ENCODE measurements at regions not wholly inside any gene's neighbourhood (a gene's known extent, or its start where the extent isn't known, plus 50 kb on each side); places are given as distances from the start of the nearest gene placed in this dataset.

GRCh38 chr2:187075671-187076070, 226.7 kb upstream of the ZSWIM2 start:
- Histone ChIP-seq H3K9me3 (ENCODE audit: low read depth, low read length) (no peaks in the 10 kb centered on the region), H3K4me3 (ENCODE audit: insufficient read depth, low read length) (no peak overlapping the region), H4K20me1 (ENCODE audit: insufficient read depth, low read length) (no peaks in the 10 kb centered on the region), H3K4me2 (ENCODE audit: insufficient read depth, low read length) (no peak overlapping the region), H3K4me1 (ENCODE audit: insufficient read depth, low read length) (no peaks in the 10 kb centered on the region), H3K36me3 (ENCODE audit: insufficient read depth, low read length) (no peaks in the 10 kb centered on the region), H3K79me2 (ENCODE audit: insufficient read depth, low read length) (no peaks in the 10 kb centered on the region), H2AFZ (ENCODE audit: low read length) (no peak overlapping the region), H3K27me3 (ENCODE audit: insufficient read depth, low read length) (no peaks in the 10 kb centered on the region), H3K27ac (ENCODE audit: low read depth, low read length) (no peak overlapping the region)
- TF ChIP-seq CTCF (IDR thresholded peaks at IDR 0.05; ENCODE audit: extremely low read depth, low read depth, low read length), result no peak
- DNase-seq (ENCODE audit: insufficient read length, low spot score, missing footprints), result no peak

GRCh38 chr2:187075199-187075635, 226.2 kb upstream of the ZSWIM2 start:
- no peak overlapping the region for H3K4me2 ChIP-seq (ENCODE audit: insufficient read depth, low read length)
- no peak for TF ChIP-seq CTCF (IDR thresholded peaks at IDR 0.05; ENCODE audit: extremely low read depth, low read depth, low read length)
- no peaks in the 10 kb centered on the region for H3K9me3 ChIP-seq (ENCODE audit: low read depth, low read length)
- H3K79me2 ChIP-seq (ENCODE audit: insufficient read depth, low read length), result no peaks in the 10 kb centered on the region
- H3K27me3 ChIP-seq (ENCODE audit: insufficient read depth, low read length), result no peaks in the 10 kb centered on the region
- H3K36me3 ChIP-seq (ENCODE audit: insufficient read depth, low read length), result no peaks in the 10 kb centered on the region
- H3K4me1 ChIP-seq (ENCODE audit: insufficient read depth, low read length), result no peaks in the 10 kb centered on the region
- H3K4me3 ChIP-seq (ENCODE audit: insufficient read depth, low read length), result no peak overlapping the region
- no peaks in the 10 kb centered on the region for H4K20me1 ChIP-seq (ENCODE audit: insufficient read depth, low read length)
- no peak overlapping the region for H3K27ac ChIP-seq (ENCODE audit: low read depth, low read length)
- DNase-seq (ENCODE audit: insufficient read length, low spot score, missing footprints), result peak; percentile 29
- no peak overlapping the region for H2AFZ ChIP-seq (ENCODE audit: low read length)

- H3K4me3 ChIP-seq (ENCODE audit: insufficient read depth, low read length), result no peak overlapping the region
- TF ChIP-seq CTCF (IDR thresholded peaks at IDR 0.05; ENCODE audit: extremely low read depth, low read depth, low read length), result no peak
- no peaks in the 10 kb centered on the region for H3K27me3 ChIP-seq (ENCODE audit: insufficient read depth, low read length)
- no peaks in the 10 kb centered on the region for H3K79me2 ChIP-seq (ENCODE audit: insufficient read depth, low read length)
- no peak overlapping the region for H2AFZ ChIP-seq (ENCODE audit: low read length)
- no peak overlapping the region for H3K27ac ChIP-seq (ENCODE audit: low read depth, low read length)
- DNase-seq (ENCODE audit: insufficient read length, low spot score, missing footprints), result no peak
- H3K4me2 ChIP-seq (ENCODE audit: insufficient read depth, low read length), result no peak overlapping the region
- no peaks in the 10 kb centered on the region for H3K9me3 ChIP-seq (ENCODE audit: low read depth, low read length)
- no peaks in the 10 kb centered on the region for H4K20me1 ChIP-seq (ENCODE audit: insufficient read depth, low read length)
- no peaks in the 10 kb centered on the region for H3K36me3 ChIP-seq (ENCODE audit: insufficient read depth, low read length)
- no peaks in the 10 kb centered on the region for H3K4me1 ChIP-seq (ENCODE audit: insufficient read depth, low read length)
These were observed 209.2 kb upstream of the ZSWIM2 start for GRCh38 chr2:187058198-187058597.

DNA sequence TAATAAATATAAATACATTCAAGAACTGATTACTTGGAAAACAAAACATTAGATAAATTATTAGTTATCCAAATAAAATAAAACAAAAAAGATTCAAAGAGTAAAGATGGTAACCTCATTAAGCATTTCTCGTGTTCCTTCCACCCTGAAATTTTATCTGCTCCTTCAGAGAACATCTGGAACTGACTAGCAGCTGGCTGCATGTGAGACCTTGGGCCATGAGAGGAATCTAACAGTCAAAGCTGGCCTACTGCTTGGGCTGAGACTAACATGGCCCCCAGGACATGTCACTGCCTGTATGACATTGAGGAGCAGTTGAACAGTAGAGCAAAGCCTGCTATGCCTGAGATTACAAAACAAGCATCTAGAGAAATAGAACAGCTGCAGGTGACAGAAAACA, 208.5 kb upstream of the ZSWIM2 start:
- Histone ChIP-seq H3K4me1 (ENCODE audit: insufficient read depth, low read length) (no peaks in the 10 kb centered on the region), H3K36me3 (ENCODE audit: insufficient read depth, low read length) (no peaks in the 10 kb centered on the region), H2AFZ (ENCODE audit: low read length) (no peak overlapping the region), H3K79me2 (ENCODE audit: insufficient read depth, low read length) (no peaks in the 10 kb centered on the region), H4K20me1 (ENCODE audit: insufficient read depth, low read length) (no peaks in the 10 kb centered on the region), H3K27me3 (ENCODE audit: insufficient read depth, low read length) (no peaks in the 10 kb centered on the region), H3K27ac (ENCODE audit: low read depth, low read length) (no peak overlapping the region), H3K9me3 (ENCODE audit: low read depth, low read length) (no peaks in the 10 kb centered on the region), H3K4me3 (ENCODE audit: insufficient read depth, low read length) (no peak overlapping the region), H3K4me2 (ENCODE audit: insufficient read depth, low read length) (no peak overlapping the region)
- no peak for TF ChIP-seq CTCF (IDR thresholded peaks at IDR 0.05; ENCODE audit: extremely low read depth, low read depth, low read length)
- DNase-seq (ENCODE audit: insufficient read length, low spot score, missing footprints), result no peak
